Adipocyte (in vitro differentiated cells): ENCODE measurements at regions not wholly inside any gene's neighbourhood (a gene's known extent, or its start where the extent isn't known, plus 50 kb on each side); places are given as distances from the start of the nearest gene placed in this dataset.

Experiments used
- DNase-seq: peaks from one replicate; pipeline ENCODE4 v3.0.0-alpha.2; 2015; ENCODE audit warnings: low read depth
- H3K27me3 ChIP-seq: replicated peaks from 2 replicates; pipeline ENCODE4 v1.7.0; 2013; ENCODE audit warnings: mild to moderate bottlenecking, low read length, moderate library complexity; ENCODE audit not compliant: control insufficient read depth, insufficient read depth
- H3K36me3 ChIP-seq: 2 replicates; pipeline ENCODE4 v1.7.0; 2013; ENCODE audit warnings: low read length, mild to moderate bottlenecking, moderate library complexity; ENCODE audit not compliant: control insufficient read depth, insufficient read depth, severe bottlenecking
- H3K4me1 ChIP-seq: 2 replicates; pipeline ENCODE4 v1.7.0; 2013; ENCODE audit warnings: mild to moderate bottlenecking, low read length, moderate library complexity; ENCODE audit not compliant: control insufficient read depth, insufficient read depth
- H3K4me3 ChIP-seq: 2 replicates; pipeline ENCODE4 v1.7.0; 2013; ENCODE audit warnings: mild to moderate bottlenecking, low read length, moderate library complexity
- H3K9ac ChIP-seq: 2 replicates; pipeline ENCODE4 v1.7.0; 2013; ENCODE audit warnings: mild to moderate bottlenecking, low read length, moderate library complexity
- H3K9me3 ChIP-seq: 2 replicates; pipeline ENCODE4 v1.7.0; 2013; ENCODE audit warnings: mild to moderate bottlenecking, low read length, moderate library complexity; ENCODE audit not compliant: control insufficient read depth

DNA sequence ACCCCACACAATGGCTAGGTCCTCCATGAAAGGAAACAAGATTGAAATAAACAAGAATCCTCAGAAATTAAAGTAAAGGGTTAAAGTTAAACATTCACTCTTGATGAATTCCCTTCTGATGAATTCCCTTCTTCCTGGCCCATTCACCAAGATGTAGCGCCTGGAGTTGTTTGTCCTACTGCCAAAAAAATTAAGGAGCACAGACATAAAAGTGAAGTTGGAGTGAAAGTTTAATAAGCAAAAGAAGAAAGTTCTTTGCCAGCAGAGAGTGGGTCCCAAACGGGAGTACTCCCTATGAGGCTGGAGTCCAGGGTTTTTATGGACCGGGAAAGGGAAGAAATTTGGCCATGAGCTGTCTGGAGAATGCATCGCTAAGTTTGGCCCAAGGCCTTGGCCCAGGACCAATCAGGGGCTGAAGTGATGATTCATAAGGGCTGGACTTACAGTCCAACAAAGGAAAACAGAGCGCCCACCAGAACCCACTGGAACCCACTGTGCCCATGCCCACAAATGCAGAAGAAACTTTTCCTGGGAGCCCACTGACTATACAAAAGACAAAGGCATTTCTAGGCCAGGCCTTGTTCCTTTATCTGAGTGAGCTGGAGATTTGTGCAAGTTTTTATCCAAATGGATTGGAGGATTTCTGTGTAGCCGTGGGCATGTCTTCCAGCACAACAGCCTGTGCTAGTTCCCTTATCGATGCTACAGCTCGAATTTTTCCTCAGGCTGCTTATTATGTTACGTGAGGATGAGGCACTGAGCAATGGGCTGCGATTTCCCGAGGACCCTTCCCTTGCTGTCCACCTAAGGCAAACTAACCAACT lies 1561.6 kb downstream of the OTOL1 start:
- Histone ChIP-seq H3K4me3 (no peak overlapping the region), H3K9ac (no peak overlapping the region), H3K27me3 (no peaks in the 10 kb centered on the region), H3K9me3 (no peaks in the 10 kb centered on the region), H3K4me1 (peaks cover 9% of the 10 kb centered on the region), H3K36me3 (no peaks in the 10 kb centered on the region)
- no peak for DNase-seq

DNA sequence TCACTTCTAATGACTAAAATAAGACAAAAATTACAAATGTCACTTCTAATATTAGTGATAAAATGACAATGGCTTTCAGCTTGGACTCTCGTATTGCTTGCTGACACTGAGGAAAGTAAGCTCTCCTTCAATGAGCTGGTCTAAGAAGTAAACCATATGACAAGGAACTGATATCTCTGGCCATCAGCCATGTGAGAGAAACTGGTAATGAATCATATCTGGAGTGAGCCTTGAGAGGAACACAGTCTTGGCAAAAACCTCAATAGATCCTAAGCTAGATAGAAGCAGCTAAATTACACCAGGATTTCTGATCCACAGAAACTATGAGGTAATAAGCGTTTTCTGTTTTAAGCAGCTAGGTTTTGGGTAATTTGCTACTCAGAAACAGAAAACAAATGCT lies 1575.1 kb downstream of the OTOL1 start:
- H3K9me3 ChIP-seq, result no peaks in the 10 kb centered on the region
- H3K4me3 ChIP-seq, result no peak overlapping the region
- H3K4me1 ChIP-seq, result no peaks in the 10 kb centered on the region
- H3K36me3 ChIP-seq, result no peaks in the 10 kb centered on the region
- peak; percentile 68 for DNase-seq
- no peaks in the 10 kb centered on the region for H3K27me3 ChIP-seq
- no peak overlapping the region for H3K9ac ChIP-seq
